ENCODE measurements at regions not wholly inside any gene's neighbourhood (a gene's known extent, or its start where the extent isn't known, plus 50 kb on each side); places are given as distances from the start of the nearest gene placed in this dataset.

DNA sequence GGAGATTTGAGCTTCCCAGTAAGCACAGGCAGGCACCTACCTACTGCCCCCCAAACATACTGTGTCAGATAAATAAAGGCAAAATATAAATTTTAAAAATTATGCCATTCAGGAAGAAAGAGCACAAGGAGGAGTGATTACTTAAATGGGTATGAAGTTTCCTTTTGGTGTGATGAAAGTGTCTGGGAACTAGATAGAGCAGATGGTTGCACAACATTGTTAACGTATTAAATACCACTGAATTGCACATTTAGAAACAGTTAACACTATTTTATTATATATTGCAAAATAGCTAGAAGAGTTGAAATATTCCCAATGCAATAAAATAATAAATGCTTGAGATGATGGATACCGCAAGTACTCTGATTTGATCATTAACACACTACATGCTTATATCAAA lies 374.7 kb upstream of the FGF13 start:
- H3T11ph ChIP-seq (ENCODE audit: low read length) = no peak overlapping the region
- H3K27ac ChIP-seq (ENCODE audit: insufficient read length, low read depth, low read length) = no peak overlapping the region
- H4K8ac ChIP-seq (replicated peaks; ENCODE audit: insufficient read length, low read depth, low read length) = no peak overlapping the region
- Mint-ChIP-seq H3K4me3 (no peak overlapping the region), H3K27ac (no peak overlapping the region), H3K4me1 (no peaks in the 10 kb centered on the region), H3K27me3 (ENCODE audit: low read depth) (no peaks in the 10 kb centered on the region), H3K36me3 (ENCODE audit: insufficient read depth in 1 of 3, low read depth in 3 of 3) (no peaks in the 10 kb centered on the region), H3K9me3 (peaks cover 0 to 17% of the 10 kb centered on the region in 2 experiments; a peak in 3 of 5 replicates)
- no peak overlapping the region for H3K4me2 ChIP-seq (ENCODE audit: insufficient read depth, insufficient read length, low read length)
- no peaks in the 10 kb centered on the region for H3K23me2 ChIP-seq (ENCODE audit: insufficient read length, low read depth, low read length, poor library complexity, severe bottlenecking)
- no peak overlapping the region for H3K9ac ChIP-seq (ENCODE audit: extremely low read depth, insufficient read length, low read length)
- no peak overlapping the region for H3K56ac ChIP-seq (ENCODE audit: insufficient read length, low read depth, low read length)
- H3K18ac ChIP-seq (ENCODE audit: insufficient read length, low read depth, low read length) = no peak overlapping the region
- H2BK15ac ChIP-seq (ENCODE audit: low read depth, low read length) = no peak overlapping the region
- no peak overlapping the region for H2AFZ ChIP-seq (ENCODE audit: low read length)
- no peaks in the 10 kb centered on the region; the same call in 1 of the 2 replicates for H3K79me2 ChIP-seq (ENCODE audit: insufficient read depth, low read length)
- H2BK12ac ChIP-seq (ENCODE audit: insufficient read length, low read depth, low read length) = no peak overlapping the region
- no peaks in the 10 kb centered on the region for H3K4me1 ChIP-seq (ENCODE audit: insufficient read depth, low read length)
- no peaks in the 10 kb centered on the region for H3K9me3 ChIP-seq (ENCODE audit: control insufficient read depth, low read depth, low read length)
- no peak overlapping the region for H3K14ac ChIP-seq (ENCODE audit: insufficient read depth, low read length)
- H2BK5ac ChIP-seq (ENCODE audit: insufficient read length, low read length) = no peak overlapping the region
- no peak for DNase-seq
- H2AK5ac ChIP-seq (ENCODE audit: insufficient read length, low read length) = no peak overlapping the region
- WGBS (ENCODE audit: extremely low coverage, insufficient read length, low lambda C conversion rate) = no CpG with 5 or more reads among the region's 2 CpGs
- no peak overlapping the region for H4K5ac ChIP-seq (ENCODE audit: insufficient read length, low read depth, low read length)
- H4K20me1 ChIP-seq (ENCODE audit: control insufficient read depth, insufficient read depth, insufficient read length) = no peaks in the 10 kb centered on the region
- no peaks in the 10 kb centered on the region for H3K27me3 ChIP-seq (ENCODE audit: insufficient read depth, low read length)
- no peak overlapping the region for H2BK120ac ChIP-seq (ENCODE audit: low read depth, low read length, poor library complexity, severe bottlenecking)
- no peak overlapping the region for H4K91ac ChIP-seq (ENCODE audit: insufficient read length, low read depth, low read length)
- no peak overlapping the region for H3K4ac ChIP-seq (ENCODE audit: low read depth, low read length)
- H3K79me1 ChIP-seq (ENCODE audit: insufficient read depth, low read depth, low read length, poor library complexity, severe bottlenecking) = no peaks in the 10 kb centered on the region
- no peak overlapping the region for H2BK20ac ChIP-seq (ENCODE audit: low read depth, low read length, poor library complexity, severe bottlenecking)
- TF ChIP-seq, protein P1, sequence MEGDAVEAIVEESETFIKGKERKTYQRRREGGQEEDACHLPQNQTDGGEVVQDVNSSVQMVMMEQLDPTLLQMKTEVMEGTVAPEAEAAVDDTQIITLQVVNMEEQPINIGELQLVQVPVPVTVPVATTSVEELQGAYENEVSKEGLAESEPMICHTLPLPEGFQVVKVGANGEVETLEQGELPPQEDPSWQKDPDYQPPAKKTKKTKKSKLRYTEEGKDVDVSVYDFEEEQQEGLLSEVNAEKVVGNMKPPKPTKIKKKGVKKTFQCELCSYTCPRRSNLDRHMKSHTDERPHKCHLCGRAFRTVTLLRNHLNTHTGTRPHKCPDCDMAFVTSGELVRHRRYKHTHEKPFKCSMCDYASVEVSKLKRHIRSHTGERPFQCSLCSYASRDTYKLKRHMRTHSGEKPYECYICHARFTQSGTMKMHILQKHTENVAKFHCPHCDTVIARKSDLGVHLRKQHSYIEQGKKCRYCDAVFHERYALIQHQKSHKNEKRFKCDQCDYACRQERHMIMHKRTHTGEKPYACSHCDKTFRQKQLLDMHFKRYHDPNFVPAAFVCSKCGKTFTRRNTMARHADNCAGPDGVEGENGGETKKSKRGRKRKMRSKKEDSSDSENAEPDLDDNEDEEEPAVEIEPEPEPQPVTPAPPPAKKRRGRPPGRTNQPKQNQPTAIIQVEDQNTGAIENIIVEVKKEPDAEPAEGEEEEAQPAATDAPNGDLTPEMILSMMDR (conservative IDR thresholded peaks at IDR 0.05) = no peak
- no peak overlapping the region for H3K23ac ChIP-seq (ENCODE audit: insufficient read length, low read depth, low read length)
